DND-41 (cell line): ENCODE measurements at regions not wholly inside any gene's neighbourhood (a gene's known extent, or its start where the extent isn't known, plus 50 kb on each side); places are given as distances from the start of the nearest gene placed in this dataset.

Experiments
- ATAC-seq: fragments of 200-7000 bp; cut with Tn5 transposase; 3 replicates; pipeline ENCODE4 v1.9.1; 2021; ENCODE audit warnings: low read depth; ENCODE audit not compliant: insufficient read depth
- DNase-seq: peaks from one replicate; pipeline ENCODE4 v3.0.0-alpha.2; 2020
- H2AFZ ChIP-seq: 2 replicates; pipeline ENCODE4 v1.6.0; 2012; ENCODE audit warnings: low read depth, low read length
- H3K27ac ChIP-seq: 2 replicates; pipeline ENCODE4 v1.5.1; 2012; ENCODE audit warnings: low read length, inconsistent platforms
- H3K27me3 ChIP-seq: fragments of 200-600 bp; sonication (generic); 2 replicates; pipeline ENCODE4 v1.6.0; 2012; ENCODE audit warnings: low read length, mild to moderate bottlenecking, inconsistent platforms; ENCODE audit not compliant: insufficient read depth, poor library complexity
- H3K36me3 ChIP-seq: 2 replicates; pipeline ENCODE4 v1.5.1; 2012; ENCODE audit warnings: low read length, inconsistent platforms; ENCODE audit not compliant: insufficient read depth
- H3K4me1 ChIP-seq: 2 replicates; pipeline ENCODE4 v1.5.1; 2012; ENCODE audit warnings: mild to moderate bottlenecking, low read length; ENCODE audit not compliant: insufficient read depth
- H3K4me2 ChIP-seq: 2 replicates; pipeline ENCODE4 v1.6.0; 2012; ENCODE audit warnings: mild to moderate bottlenecking, moderate library complexity, low read length, inconsistent platforms; ENCODE audit not compliant: insufficient read depth
- H3K4me3 ChIP-seq, 2 experiments: fragments of 200-600 bp in 1 of 2; shearing (Covaris generic) in 1 of 2; 2 replicates each; pipeline ENCODE4 v1.5.1; 2012 to 2016; ENCODE audit warnings: inconsistent platforms in 2 of 2, low read length in 2 of 2, mild to moderate bottlenecking in 2 of 2, low read depth in 1 of 2, moderate library complexity in 1 of 2
- H3K79me2 ChIP-seq: 2 replicates; pipeline ENCODE4 v1.6.0; 2012; ENCODE audit warnings: low read length, inconsistent platforms; ENCODE audit not compliant: insufficient read depth
- H3K9ac ChIP-seq: 2 replicates; pipeline ENCODE4 v1.6.0; 2012; ENCODE audit warnings: low read depth, mild to moderate bottlenecking, inconsistent platforms, low read length, moderate library complexity
- H3K9me3 ChIP-seq: 2 replicates; pipeline ENCODE4 v1.5.1; 2012; ENCODE audit warnings: low read length, moderate library complexity, mild to moderate bottlenecking, inconsistent platforms; ENCODE audit not compliant: insufficient read depth, severe bottlenecking
- H4K20me1 ChIP-seq: 2 replicates; pipeline ENCODE4 v1.6.0; 2012; ENCODE audit warnings: low read length; ENCODE audit not compliant: insufficient read depth
- CTCF ChIP-seq: IDR thresholded peaks from 2 replicates; pipeline ENCODE4 v1.5.1; 2012; ENCODE audit warnings: borderline replicate concordance, low read length, moderate library complexity, mild to moderate bottlenecking; ENCODE audit not compliant: poor library complexity, severe bottlenecking; ENCODE audit errors: extremely low read depth
- EZH2 ChIP-seq: IDR thresholded peaks from 3 replicates; pipeline ENCODE4 v1.6.1; 2012; ENCODE audit warnings: borderline replicate concordance, low read depth, mild to moderate bottlenecking, moderate library complexity, low read length, inconsistent platforms; ENCODE audit not compliant: severe bottlenecking

GRCh38 chr4:161178310-161178709, 985.5 kb downstream of the FSTL5 start:
- Histone ChIP-seq H4K20me1 (no peaks in the 10 kb centered on the region), H3K4me2 (no peak overlapping the region), H3K9ac (no peak overlapping the region), H3K4me3 (no peak overlapping the region), H3K36me3 (no peaks in the 10 kb centered on the region), H3K27ac (no peak overlapping the region), H2AFZ (no peak overlapping the region), H3K9me3 (no peaks in the 10 kb centered on the region), H3K79me2 (no peaks in the 10 kb centered on the region), H3K4me1 (no peaks in the 10 kb centered on the region), H3K27me3 (no peaks in the 10 kb centered on the region)
- TF ChIP-seq EZH2 = no peak
- TF ChIP-seq CTCF = no peak
- no peak for ATAC-seq
- DNase-seq = no peak

GRCh38 chr4:161172396-161173026, 991.3 kb downstream of the FSTL5 start:
- DNase-seq (no peak), ATAC-seq (no peak)
- Histone ChIP-seq H3K9ac (no peak overlapping the region), H3K9me3 (no peaks in the 10 kb centered on the region), H2AFZ (no peak overlapping the region), H4K20me1 (no peaks in the 10 kb centered on the region), H3K36me3 (no peaks in the 10 kb centered on the region), H3K4me1 (no peaks in the 10 kb centered on the region), H3K79me2 (no peaks in the 10 kb centered on the region), H3K27ac (no peak overlapping the region), H3K27me3 (no peaks in the 10 kb centered on the region), H3K4me3 (no peak overlapping the region), H3K4me2 (no peak overlapping the region)
- TF ChIP-seq CTCF (no peak), EZH2 (no peak)

GRCh38 chr4:161167539-161167938, 996.3 kb downstream of the FSTL5 start:
- H3K4me2 ChIP-seq = no peak overlapping the region
- H3K9me3 ChIP-seq = no peaks in the 10 kb centered on the region
- H3K4me1 ChIP-seq = no peaks in the 10 kb centered on the region
- no peak overlapping the region for H2AFZ ChIP-seq
- no peaks in the 10 kb centered on the region for H3K27me3 ChIP-seq
- TF ChIP-seq CTCF (no peak), EZH2 (no peak)
- no peak overlapping the region for H3K9ac ChIP-seq
- H3K36me3 ChIP-seq = no peaks in the 10 kb centered on the region
- ATAC-seq (no peak), DNase-seq (no peak)
- no peaks in the 10 kb centered on the region for H4K20me1 ChIP-seq
- no peak overlapping the region for H3K27ac ChIP-seq
- H3K4me3 ChIP-seq = no peak overlapping the region
- no peaks in the 10 kb centered on the region for H3K79me2 ChIP-seq

DNA sequence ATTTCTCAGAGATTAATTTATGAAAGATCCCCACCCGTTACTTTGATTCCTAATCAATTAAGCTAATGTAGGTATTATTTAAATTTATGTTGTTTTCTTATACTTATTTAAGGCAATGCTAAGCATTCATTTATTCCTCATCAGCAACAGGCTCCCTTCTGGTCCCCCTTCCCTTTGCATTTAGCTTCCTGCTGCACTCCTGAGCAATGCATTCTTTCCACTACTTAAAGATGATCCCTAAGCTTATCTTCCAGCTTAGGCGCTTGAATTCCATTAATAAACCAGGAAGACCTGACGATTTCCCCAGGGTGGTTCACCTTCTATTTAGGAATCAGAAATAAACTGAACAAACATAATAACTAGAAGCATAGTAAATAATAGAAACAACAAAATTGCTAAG, 1003.1 kb downstream of the FSTL5 start:
- H3K4me3 ChIP-seq = no peak overlapping the region
- no peaks in the 10 kb centered on the region for H3K27me3 ChIP-seq
- H3K79me2 ChIP-seq = no peaks in the 10 kb centered on the region
- no peak overlapping the region for H2AFZ ChIP-seq
- no peaks in the 10 kb centered on the region for H4K20me1 ChIP-seq
- H3K4me2 ChIP-seq = no peak overlapping the region
- DNase-seq = no peak
- ATAC-seq = no peak
- no peaks in the 10 kb centered on the region for H3K9me3 ChIP-seq
- H3K27ac ChIP-seq = no peak overlapping the region
- H3K36me3 ChIP-seq = no peaks in the 10 kb centered on the region
- no peak overlapping the region for H3K9ac ChIP-seq
- TF ChIP-seq CTCF = no peak
- no peak for TF ChIP-seq EZH2
- H3K4me1 ChIP-seq = no peaks in the 10 kb centered on the region
